ENCODE measurements at regions not wholly inside any gene's neighbourhood (a gene's known extent, or its start where the extent isn't known, plus 50 kb on each side); places are given as distances from the start of the nearest gene placed in this dataset.

DNA sequence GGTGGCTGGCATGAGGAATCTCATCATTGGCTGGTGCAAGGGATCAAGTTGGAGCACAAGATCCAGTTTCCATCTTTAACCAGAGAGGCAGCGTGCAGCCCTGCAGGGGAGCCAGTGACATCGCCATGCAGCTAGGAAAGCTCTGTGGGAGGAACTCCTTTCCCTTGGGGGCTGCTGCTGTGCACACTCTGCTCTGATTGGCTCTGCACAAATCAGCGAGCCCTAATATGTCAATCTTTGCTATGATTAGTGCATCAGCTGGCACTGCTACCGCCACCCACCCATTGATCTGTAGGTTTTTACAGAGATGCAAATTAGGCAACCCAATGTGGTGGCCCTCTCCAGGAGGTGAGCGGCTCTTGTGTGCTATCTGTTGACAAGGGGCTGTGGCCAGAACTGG, 262.6 kb downstream of the PCNX1 start:
- H3K9ac ChIP-seq (ENCODE audit: low read length), result no peak overlapping the region
- no peak overlapping the region for H3K4me2 ChIP-seq (ENCODE audit: low read length)
- no peaks in the 10 kb centered on the region for H3K9me3 ChIP-seq (ENCODE audit: low read length)
- no peaks in the 10 kb centered on the region for H3F3A ChIP-seq (ENCODE audit: insufficient read depth, low read length, poor library complexity, severe bottlenecking)
- H2AFZ ChIP-seq (ENCODE audit: low read depth, low read length), result no peak overlapping the region
- no peaks in the 10 kb centered on the region for H3K27me3 ChIP-seq (ENCODE audit: insufficient read depth, low read depth, low read length)
- no peaks in the 10 kb centered on the region for H3K79me2 ChIP-seq (replicated peaks; ENCODE audit: insufficient read depth, low read length)
- H3K9me2 ChIP-seq (ENCODE audit: insufficient read depth, low read length), result no peaks in the 10 kb centered on the region
- TF ChIP-seq REST (IDR thresholded peaks at IDR 0.05; ENCODE audit: borderline replicate concordance) (no peak), CTCF (IDR thresholded peaks at IDR 0.05; ENCODE audit: poor library complexity, severe bottlenecking) (peak; percentile 29), EZH2 (IDR thresholded peaks at IDR 0.05; ENCODE audit: borderline replicate concordance, insufficient read depth, low read length, poor library complexity, severe bottlenecking) (no peak), POLR2AphosphoS5 (IDR thresholded peaks at IDR 0.05) (peak; percentile 26)
- H3K27ac ChIP-seq (ENCODE audit: low read length), result peak overlapping the region; percentile 48
- H4K20me1 ChIP-seq (ENCODE audit: insufficient read depth), result no peaks in the 10 kb centered on the region
- H3K4me3 ChIP-seq (ENCODE audit: low read length), result peak overlapping the region; percentile 1
- H3K36me3 ChIP-seq (ENCODE audit: insufficient read depth, low read length), result no peaks in the 10 kb centered on the region

DNA sequence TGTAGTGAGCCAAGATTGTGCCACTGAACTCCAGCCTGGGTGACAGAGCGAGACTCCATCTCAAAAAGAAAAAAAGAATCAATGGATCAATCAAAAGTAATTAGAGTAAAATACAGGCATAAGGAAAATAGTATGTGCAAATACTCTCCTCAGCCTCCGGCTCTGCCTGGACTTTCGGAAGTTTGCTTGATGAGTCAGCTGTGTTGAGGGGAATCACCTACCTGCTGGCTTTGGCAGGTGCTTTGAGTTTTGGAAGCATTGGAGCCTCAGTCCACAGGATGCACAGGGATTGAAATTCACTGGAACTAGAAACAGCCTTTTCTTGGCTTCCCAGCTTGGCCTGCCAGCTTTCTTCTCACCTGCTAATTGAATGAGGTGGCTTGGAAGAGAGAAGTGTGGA, 268.2 kb downstream of the PCNX1 start:
- Histone ChIP-seq H3K36me3 (ENCODE audit: insufficient read depth, low read length) (no peaks in the 10 kb centered on the region), H4K20me1 (ENCODE audit: insufficient read depth) (no peaks in the 10 kb centered on the region), H3K79me2 (replicated peaks; ENCODE audit: insufficient read depth, low read length) (no peaks in the 10 kb centered on the region), H2AFZ (ENCODE audit: low read depth, low read length) (no peak overlapping the region), H3K27me3 (ENCODE audit: insufficient read depth, low read depth, low read length) (no peaks in the 10 kb centered on the region), H3K9ac (ENCODE audit: low read length) (no peak overlapping the region), H3F3A (ENCODE audit: insufficient read depth, low read length, poor library complexity, severe bottlenecking) (no peaks in the 10 kb centered on the region), H3K9me2 (ENCODE audit: insufficient read depth, low read length) (no peaks in the 10 kb centered on the region), H3K4me3 (ENCODE audit: low read length) (no peak overlapping the region), H3K9me3 (ENCODE audit: low read length) (no peaks in the 10 kb centered on the region), H3K27ac (ENCODE audit: low read length) (no peak overlapping the region), H3K4me2 (ENCODE audit: low read length) (no peak overlapping the region)
- TF ChIP-seq POLR2AphosphoS5 (IDR thresholded peaks at IDR 0.05) (no peak), TAF1 (IDR thresholded peaks at IDR 0.05; ENCODE audit: low read depth) (no peak), EZH2 (IDR thresholded peaks at IDR 0.05; ENCODE audit: borderline replicate concordance, insufficient read depth, low read length, poor library complexity, severe bottlenecking) (no peak), REST (IDR thresholded peaks at IDR 0.05; ENCODE audit: borderline replicate concordance) (no peak), MXI1 (conservative IDR thresholded peaks at IDR 0.05; ENCODE audit: poor library complexity, severe bottlenecking) (no peak), SMC3 (conservative IDR thresholded peaks at IDR 0.05; ENCODE audit: poor library complexity) (no peak), EP300 (conservative IDR thresholded peaks at IDR 0.05; ENCODE audit: poor library complexity, severe bottlenecking) (no peak), CTCF (IDR thresholded peaks at IDR 0.05; ENCODE audit: poor library complexity, severe bottlenecking) (no peak), RAD21 (conservative IDR thresholded peaks at IDR 0.05) (no peak)
